ENCODE measurements at regions not wholly inside any gene's neighbourhood (a gene's known extent, or its start where the extent isn't known, plus 50 kb on each side); places are given as distances from the start of the nearest gene placed in this dataset.

- Histone ChIP-seq H3K27me3 (ENCODE audit: insufficient read depth, poor library complexity, severe bottlenecking) (no peaks in the 10 kb centered on the region), H3K4me3 (replicated peaks; ENCODE audit: insufficient read depth, low read length) (no peak overlapping the region), H3K27ac (replicated peaks) (no peak overlapping the region)
- TF ChIP-seq CTCF (IDR thresholded peaks at IDR 0.05; ENCODE audit: insufficient read depth, low read length) (no peak), REST (IDR thresholded peaks at IDR 0.05; ENCODE audit: insufficient replicate concordance, low read depth) (no peak), POLR2AphosphoS5 (IDR thresholded peaks at IDR 0.05; ENCODE audit: low read depth) (no peak), SPI1 (IDR thresholded peaks at IDR 0.05; ENCODE audit: borderline replicate concordance, low read depth) (no peak), GABPA (IDR thresholded peaks at IDR 0.05; ENCODE audit: low read depth) (no peak)
- DNase-seq (ENCODE audit: low read depth in 1 of 2, low spot score in 1 of 2) = no peak
These were observed 167.4 kb downstream of the PRELID2 start for GRCh38 chr5:145667742-145668141.

GRCh38 chr5:145666591-145666990 lies 168.6 kb downstream of the PRELID2 start:
- Histone ChIP-seq H3K4me3 (replicated peaks; ENCODE audit: insufficient read depth, low read length) (no peak overlapping the region), H3K27me3 (ENCODE audit: insufficient read depth, poor library complexity, severe bottlenecking) (no peaks in the 10 kb centered on the region), H3K27ac (replicated peaks) (no peak overlapping the region)
- DNase-seq (ENCODE audit: low read depth in 1 of 2, low spot score in 1 of 2) = no peak
- TF ChIP-seq POLR2AphosphoS5 (IDR thresholded peaks at IDR 0.05; ENCODE audit: low read depth) (no peak), REST (IDR thresholded peaks at IDR 0.05; ENCODE audit: insufficient replicate concordance, low read depth) (no peak), GABPA (IDR thresholded peaks at IDR 0.05; ENCODE audit: low read depth) (no peak), CTCF (IDR thresholded peaks at IDR 0.05; ENCODE audit: insufficient read depth, low read length) (no peak), SPI1 (IDR thresholded peaks at IDR 0.05; ENCODE audit: borderline replicate concordance, low read depth) (no peak)

- DNase-seq (ENCODE audit: low read depth in 1 of 2, low spot score in 1 of 2) = no peak
- Histone ChIP-seq H3K27ac (replicated peaks) (no peak overlapping the region), H3K4me3 (replicated peaks; ENCODE audit: insufficient read depth, low read length) (no peak overlapping the region), H3K27me3 (ENCODE audit: insufficient read depth, poor library complexity, severe bottlenecking) (no peaks in the 10 kb centered on the region)
- no peak for TF ChIP-seq GABPA (IDR thresholded peaks at IDR 0.05; ENCODE audit: low read depth)
- no peak for TF ChIP-seq SPI1 (IDR thresholded peaks at IDR 0.05; ENCODE audit: borderline replicate concordance, low read depth)
- TF ChIP-seq REST (IDR thresholded peaks at IDR 0.05; ENCODE audit: insufficient replicate concordance, low read depth) = no peak
- no peak for TF ChIP-seq CTCF (IDR thresholded peaks at IDR 0.05; ENCODE audit: insufficient read depth, low read length)
- no peak for TF ChIP-seq POLR2AphosphoS5 (IDR thresholded peaks at IDR 0.05; ENCODE audit: low read depth)
These were observed 173.2 kb downstream of the PRELID2 start for GRCh38 chr5:145661737-145662485.
